ENCODE measurements at regions not wholly inside any gene's neighbourhood (a gene's known extent, or its start where the extent isn't known, plus 50 kb on each side); places are given as distances from the start of the nearest gene placed in this dataset.
"Not testable (repeated sequence)": the region's sequence is repeated elsewhere in the genome, so short reads cannot be mapped to it uniquely, and the experiment has no call there.

GRCh38 chr16:32085438-32086141 is 167.5 kb upstream of the TP53TG3D start:
- not testable (repeated sequence) for DNase-seq (ENCODE audit: insufficient read length, low spot score); FAIRE-seq

- DNase-seq (ENCODE audit: insufficient read length, low spot score); FAIRE-seq: not testable (repeated sequence)
Observed at GRCh38 chr16:32115562-32115961, 137.5 kb upstream of the TP53TG3D start.

GRCh38 chr16:32116080-32116479 is 137.0 kb upstream of the TP53TG3D start:
- TF ChIP-seq POLR2A (IDR thresholded peaks at IDR 0.05; ENCODE audit: low read depth, low read length), result no peak
- FAIRE-seq (no peak), DNase-seq (ENCODE audit: insufficient read length, low spot score) (no peak)

GRCh38 chr16:32116533-32116932 is 136.6 kb upstream of the TP53TG3D start:
- not testable (repeated sequence) for FAIRE-seq

GRCh38 chr16:32120372-32120771 is 132.7 kb upstream of the TP53TG3D start:
- DNase-seq (ENCODE audit: insufficient read length, low spot score), result not testable (repeated sequence)
- peak; percentile 36 for FAIRE-seq

More at GRCh38 chr16:32116533-32116932, 136.6 kb upstream of the TP53TG3D start:
- DNase-seq (ENCODE audit: insufficient read length, low spot score), result not testable (repeated sequence)

GRCh38 chr16:32120779-32121178 is 132.3 kb upstream of the TP53TG3D start:
- not testable (repeated sequence) for FAIRE-seq; DNase-seq (ENCODE audit: insufficient read length, low spot score)

- DNase-seq (ENCODE audit: insufficient read length, low spot score); FAIRE-seq: not testable (repeated sequence)
Observed at GRCh38 chr16:32121273-32121900, 131.7 kb upstream of the TP53TG3D start.

- not testable (repeated sequence) for DNase-seq (ENCODE audit: insufficient read length, low spot score)
Observed at GRCh38 chr16:32152434-32152833, 100.7 kb upstream of the TP53TG3D start.

GRCh38 chr16:32187918-32188669 is 65.0 kb upstream of the TP53TG3D start:
- not testable (repeated sequence) for DNase-seq (ENCODE audit: insufficient read length, low spot score); FAIRE-seq

More at GRCh38 chr16:32152434-32152833, 100.7 kb upstream of the TP53TG3D start:
- FAIRE-seq, result not testable (repeated sequence)

- FAIRE-seq; DNase-seq (ENCODE audit: insufficient read length, low spot score): not testable (repeated sequence)
Observed at GRCh38 chr16:32202585-32202984, 50.5 kb upstream of the TP53TG3D start.

Data from H54 (cell line).